HG02642 (cell line): ENCODE measurements at regions not wholly inside any gene's neighbourhood (a gene's known extent, or its start where the extent isn't known, plus 50 kb on each side); places are given as distances from the start of the nearest gene placed in this dataset.

Source experiments
- ATAC-seq: cut with Tn5 transposase; IDR thresholded peaks from one replicate; pipeline ENCODE4 v1.9.1; 2021; ENCODE audit warnings: mild to moderate bottlenecking; ENCODE audit not compliant: unreplicated experiment, poor library complexity

DNA sequence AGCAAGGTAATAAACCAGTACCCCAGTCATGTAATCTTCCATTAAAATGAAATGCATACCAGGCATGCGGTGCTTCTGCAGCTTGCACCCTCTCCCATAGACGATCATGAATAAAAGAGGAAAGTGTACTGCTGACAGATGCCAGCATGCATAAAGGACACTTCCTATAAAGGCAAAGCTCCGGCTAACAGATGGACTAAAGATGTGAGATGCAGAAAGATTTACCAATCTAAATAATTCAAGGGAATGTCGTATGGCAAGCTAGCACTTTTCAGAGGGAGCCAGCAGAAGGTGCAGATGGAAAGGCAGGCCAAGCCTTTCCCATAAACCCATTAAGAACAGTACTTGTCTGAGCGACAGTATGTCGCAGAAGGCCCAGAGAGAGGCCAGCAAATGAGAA is 542.0 kb downstream of the NUF2 start:
- no peak for ATAC-seq

DNA sequence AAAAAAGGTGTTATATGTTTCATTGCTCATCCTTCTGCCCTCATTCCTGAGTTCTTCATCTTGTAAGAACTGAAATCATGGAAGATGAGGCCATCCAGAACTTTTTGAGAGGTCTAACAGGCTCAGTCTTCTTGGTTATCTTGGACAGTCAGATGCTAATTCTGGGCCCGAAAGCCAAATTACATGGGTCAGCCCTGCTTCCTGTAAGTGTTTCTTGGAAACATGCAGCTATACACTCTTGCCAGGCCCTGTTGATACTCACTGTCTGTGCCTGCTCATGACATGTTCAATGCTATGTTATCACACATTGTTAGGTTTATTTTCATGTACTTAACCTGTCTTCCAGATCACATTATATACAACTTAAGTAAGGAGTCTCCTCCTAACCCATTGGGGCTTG is 542.5 kb downstream of the NUF2 start:
- no peak for ATAC-seq

DNA sequence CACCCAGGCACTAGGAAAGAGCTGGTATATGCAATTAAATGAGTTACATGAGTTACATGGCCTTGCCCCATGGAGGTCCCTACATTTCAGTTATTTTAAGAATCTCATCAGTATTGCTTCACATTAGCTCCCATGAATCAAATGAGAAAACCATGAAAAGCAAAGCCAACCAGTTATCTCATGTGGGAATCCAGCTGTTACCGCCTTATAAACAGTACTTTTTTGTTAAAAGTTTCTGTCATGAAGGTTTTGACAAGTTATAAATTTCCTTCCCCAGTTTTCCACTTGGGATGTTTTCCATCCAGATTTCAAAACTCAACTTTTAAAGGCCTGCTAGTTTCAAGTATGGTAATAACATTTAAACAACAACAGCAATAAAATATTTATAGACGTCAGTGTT is 544.8 kb downstream of the NUF2 start:
- ATAC-seq, result no peak

DNA sequence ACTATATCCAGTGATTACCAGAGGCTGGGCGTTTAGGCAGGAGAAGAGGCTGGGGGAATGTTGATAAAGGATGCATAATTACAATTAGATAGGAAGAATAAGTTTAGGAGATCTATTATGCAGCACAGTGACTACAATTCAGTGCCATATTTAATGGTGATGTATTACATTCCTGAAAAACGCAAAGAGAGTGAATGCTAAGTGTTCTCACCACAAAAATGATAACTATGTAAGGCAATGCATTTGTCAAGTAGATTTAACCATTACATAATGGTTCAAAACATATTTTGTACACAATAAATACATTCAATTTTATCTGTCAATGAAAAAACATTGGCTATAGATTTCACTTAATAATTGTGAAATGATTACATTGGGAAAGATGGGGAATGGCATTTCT is 548.9 kb downstream of the NUF2 start:
- no peak for ATAC-seq

DNA sequence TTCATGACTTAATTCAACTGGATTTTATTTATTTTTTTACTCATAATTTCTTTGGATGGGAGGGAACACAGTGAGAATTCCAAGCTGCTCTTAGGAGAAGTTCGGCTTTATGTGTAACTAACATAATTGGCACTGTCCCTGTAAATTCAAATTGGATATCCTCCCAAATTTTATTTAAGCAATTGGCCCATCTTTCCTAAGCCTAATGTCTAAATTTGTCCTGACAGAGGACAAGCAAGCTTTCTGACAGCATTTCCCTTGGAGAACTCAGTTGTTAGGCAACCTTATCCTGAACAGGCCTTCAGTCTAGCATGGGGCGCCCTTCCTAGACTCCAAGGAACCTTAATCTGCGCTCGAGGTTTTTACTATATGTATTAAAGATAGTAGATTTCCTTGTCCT is 550.3 kb downstream of the NUF2 start:
- ATAC-seq, result no peak

DNA sequence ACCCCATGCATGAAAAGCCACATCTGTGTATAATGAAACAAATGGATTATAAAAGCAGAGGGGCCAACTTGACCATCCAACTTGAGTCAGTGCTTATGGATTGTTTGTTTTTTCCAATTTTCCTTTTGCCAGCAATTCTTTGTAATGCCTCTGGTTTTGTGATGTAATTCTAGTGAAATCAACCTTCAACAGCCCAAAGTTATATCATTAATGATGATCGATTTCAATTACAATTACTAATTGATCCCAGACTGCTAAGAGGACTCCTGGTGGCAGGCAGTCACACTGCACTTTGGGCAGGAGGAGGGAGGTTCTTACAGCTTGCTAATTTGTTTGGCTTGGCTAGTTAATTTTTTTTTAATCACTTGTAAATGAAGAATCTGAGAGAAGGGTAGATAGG is 552.3 kb downstream of the NUF2 start:
- no peak for ATAC-seq

DNA sequence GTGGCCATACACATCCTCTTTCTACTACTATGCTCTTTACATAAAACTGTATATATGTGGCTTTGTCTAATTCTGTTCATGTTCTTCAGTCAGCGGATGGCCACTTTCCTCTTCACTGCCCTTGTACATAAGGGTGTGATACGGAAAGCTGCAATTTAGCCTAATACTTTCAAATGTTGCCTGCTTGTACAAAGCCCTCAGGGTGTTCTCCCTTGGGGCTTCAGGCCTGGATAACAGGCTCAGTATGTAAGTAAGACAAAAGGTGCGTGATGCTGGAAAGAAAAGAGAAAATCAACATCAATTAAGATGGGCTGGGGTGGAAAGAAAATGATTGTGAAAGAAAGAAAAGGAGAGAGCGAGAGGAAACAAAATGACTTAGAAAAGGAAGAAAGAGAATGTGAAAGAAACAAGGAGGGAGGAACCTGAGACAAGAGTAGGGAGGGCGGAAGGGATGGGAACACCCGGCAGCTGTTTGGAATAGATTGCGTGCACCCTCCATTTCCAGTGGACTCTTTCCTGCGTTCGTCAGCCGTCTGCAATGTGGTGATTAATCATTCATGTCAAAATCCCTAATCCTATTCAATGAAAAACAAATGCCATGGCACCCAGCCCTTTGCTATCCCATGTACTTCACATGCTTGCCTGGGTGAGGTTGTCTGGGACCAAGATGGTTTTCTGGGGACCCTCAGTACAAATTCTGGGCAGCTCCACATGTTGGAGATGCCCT is 553.6 kb downstream of the NUF2 start:
- no peak for ATAC-seq

DNA sequence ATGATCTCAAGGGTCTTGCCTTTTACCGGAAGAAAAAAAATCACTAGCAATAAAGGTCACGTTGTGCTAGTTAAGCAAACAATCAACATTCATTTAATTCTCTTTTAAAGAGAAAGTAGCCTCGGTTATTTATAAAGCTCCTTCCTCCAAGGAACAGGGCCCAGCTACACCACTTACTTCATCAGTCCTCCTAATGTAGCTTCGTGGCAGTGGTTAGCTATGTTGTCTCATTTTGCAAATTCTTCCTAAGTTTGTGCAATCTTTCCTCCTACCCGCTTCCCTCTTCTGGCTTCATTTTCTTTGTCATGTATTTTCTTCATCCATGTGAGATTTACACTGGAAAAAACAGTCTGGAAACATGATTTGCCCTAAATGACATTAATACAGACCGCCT is 554.2 kb downstream of the NUF2 start:
- ATAC-seq, result no peak

DNA sequence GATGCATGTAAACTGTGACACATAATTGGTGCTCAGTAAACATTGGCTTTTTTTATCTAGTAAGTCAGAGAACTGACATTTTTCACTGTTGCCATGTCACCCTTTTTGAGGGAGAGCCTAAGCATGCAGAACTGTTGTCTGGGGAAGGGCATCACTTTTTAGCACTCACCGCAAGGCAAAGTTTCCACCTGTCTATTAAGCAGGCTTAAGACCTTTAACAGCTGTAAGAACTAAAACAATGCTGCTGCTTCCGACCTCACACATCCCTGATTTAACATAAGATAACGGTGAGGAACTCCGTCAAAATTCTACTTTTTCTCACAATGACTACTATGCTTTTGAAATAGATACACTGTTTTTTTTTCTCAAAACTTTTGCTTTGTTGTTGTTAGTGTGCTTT is 554.8 kb downstream of the NUF2 start:
- ATAC-seq, result no peak

DNA sequence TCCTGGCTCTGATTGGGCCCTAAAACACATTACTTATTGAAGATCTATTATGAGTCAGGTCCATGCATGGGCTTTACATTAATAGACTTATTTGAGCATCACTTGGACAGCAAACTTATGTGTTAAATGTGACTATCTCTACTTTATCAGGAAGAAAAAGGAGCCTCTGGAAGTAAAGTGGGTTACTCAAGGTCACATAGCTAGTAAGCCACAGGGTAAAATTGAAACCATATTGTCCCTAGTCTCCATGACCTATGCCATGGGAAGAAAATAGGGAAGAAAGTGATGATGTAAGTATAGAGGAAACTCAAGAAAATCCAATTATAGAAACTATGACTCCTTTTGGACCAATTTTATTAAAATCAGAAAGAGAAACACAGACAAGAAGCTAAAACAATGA is 555.3 kb downstream of the NUF2 start:
- no peak for ATAC-seq

DNA sequence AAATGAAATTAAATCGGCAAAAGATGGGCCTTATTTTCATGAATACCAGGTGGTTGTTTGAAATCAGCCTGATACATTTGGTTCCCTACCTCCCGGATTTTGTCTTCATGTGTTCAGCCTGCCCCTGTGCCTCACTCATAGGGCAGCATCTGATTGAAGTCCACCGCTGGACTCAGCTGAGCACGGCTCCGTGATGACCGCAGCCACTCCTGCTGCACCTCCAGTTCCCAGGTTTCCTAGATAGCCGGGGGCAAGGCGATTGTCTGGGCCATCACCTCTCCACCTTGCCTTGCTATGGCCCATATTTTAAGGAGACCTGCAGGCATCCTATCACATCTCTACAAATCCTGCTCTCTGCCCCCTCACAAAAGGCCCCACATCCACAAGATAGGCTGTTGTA is 563.8 kb downstream of the NUF2 start:
- no peak for ATAC-seq

DNA sequence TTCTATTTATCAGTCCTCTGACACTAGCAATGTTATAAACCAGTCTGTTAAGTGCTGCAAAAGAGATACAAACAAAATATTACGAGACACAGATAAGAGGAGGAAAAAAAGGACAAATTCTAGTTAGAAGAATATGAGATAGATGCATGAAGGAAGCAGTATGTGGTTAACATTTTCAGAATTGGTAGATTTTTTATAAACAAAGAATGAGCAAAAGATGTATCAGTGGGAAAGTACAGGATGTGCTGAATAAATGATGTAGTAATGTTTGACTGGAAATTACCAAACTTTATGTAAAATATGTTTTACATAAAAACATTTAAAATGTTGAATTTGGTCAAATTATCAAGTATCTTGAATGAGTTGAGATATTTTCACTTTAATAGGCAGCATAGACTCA is 574.2 kb downstream of the NUF2 start:
- no peak for ATAC-seq

DNA sequence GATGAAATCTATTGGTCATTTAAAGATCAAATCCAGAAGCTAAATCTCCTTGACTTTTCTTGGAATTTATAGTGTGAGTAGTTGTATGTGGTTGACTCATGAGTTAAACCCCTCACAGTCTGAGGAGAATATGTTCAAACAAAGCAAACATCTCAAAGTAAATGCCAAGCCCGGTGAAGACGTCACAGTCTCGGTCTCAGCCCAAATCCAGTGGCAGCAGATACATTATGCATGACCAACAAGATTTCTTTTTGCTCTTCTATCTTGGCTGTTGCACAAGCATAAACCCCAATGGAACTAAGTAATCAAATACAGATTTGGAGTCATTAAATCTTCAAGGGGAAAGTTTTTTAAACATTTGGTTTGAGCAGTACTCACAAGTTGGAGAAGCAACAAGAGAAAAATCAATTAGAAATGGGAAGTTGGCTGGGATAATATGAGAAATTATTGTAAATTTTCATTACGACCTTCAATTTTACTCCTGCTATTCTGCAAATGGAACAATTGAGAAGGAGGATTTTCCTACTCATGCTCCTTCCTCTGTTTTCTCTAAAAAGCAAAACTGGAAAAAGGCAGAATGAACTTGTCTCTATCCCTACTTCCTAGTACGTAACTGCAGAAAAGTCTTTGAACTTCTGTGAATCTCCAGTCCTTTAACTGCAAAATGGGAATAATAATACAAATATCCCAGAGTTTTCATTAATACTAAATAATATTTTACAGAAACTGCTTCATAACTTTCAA is 575.8 kb downstream of the NUF2 start:
- no peak for ATAC-seq

DNA sequence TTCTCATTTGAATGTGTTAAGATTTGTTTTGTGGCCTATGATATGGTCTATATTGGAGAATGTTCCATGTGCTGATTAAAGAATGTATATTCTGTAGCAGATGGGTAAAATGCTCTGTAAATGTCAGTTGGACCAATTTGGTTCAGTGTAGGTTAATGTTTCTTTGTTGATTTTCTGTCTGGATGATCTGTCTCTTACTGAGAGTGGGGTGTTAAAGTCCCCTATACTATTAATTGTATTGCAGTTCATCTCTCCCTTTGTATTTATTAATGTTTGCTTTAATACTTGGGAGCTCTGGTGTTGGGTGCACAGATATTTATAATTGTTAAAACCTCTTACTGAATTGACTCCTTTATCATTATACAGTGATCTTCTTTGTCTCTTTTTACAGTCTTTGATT is 584.5 kb downstream of the NUF2 start:
- no peak for ATAC-seq

DNA sequence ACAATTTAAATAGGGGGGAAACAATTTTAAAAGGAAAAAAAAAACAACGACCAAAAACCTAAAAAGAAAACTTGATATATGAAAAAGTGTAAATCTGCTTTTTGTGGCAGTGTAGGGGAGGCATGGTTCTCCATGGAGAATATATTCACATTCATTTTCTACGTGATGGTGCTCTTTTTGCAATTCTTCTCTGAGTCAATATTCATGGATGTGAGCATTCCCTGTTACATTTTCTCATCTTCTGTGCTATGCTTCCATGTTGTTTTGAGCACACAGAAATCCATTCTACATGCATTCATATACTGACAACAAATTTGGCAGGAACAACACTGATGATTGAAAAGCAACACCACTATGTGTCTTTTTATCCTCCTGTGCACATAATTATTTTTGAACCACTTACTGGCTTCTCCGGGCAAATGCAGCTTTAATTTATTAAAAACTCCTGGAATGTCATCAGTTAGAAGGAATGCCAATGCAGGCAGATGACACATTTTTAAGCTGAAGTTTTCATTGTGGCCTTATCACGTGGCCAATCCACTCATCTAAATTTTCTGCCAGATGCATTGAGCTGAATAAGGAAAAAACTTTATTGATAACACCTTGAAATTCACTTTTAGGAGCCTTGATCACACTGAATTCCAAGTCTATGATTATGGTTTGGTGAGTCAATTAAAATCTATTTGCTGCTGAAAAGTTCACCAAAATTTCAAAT is 590.6 kb downstream of the NUF2 start:
- no peak for ATAC-seq

DNA sequence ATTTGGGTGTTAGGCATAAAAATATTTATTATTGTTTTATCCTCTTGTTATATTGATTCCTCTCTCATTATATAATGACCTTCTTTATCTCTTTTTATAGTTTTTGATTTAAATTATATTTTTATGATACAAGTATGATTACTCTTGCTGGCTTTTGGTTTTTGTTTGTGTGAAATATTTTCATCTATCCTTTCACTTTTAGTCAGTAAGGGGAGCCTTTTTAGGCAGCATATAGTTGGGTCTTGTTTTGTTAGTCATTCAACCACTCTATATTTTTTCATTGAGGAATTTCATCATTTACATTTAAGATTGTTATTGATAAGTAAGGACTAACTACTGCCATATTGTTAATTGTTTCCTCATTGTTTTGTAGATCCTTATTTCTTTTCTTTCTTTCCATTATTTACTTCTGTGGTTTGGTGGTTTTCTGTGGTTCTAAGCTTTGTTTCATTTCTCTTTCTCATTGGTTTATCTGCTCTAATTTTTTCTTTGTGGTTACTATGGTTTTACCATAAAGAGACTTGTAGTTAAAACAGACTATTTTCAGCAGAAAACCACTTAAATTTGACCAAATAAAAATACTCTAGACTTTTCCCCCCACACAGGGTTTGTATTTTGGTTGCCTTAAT is 593.1 kb downstream of the NUF2 start:
- ATAC-seq, result peak; percentile 64

DNA sequence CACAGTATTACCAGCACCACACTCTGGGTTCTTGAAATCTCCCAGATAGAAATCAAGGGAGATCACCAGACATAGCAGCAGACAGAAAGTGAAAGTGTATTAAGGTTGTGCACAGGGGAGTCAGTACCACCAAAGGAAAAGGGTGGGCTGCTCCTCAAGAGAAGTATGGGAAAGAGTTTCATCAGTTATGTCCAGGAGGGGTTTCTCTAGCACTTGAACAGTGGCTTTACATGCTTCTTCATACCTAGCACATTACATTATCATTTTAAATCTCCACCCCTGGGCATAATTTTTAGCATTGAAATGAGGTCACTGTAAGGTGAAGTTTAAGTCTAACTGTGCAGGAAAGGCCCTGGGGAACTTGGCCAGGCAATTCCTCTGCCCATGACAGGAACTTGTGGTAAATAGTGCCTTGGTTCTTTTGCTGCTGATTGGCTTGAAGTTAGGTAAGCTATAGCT is 601.0 kb downstream of the NUF2 start:
- ATAC-seq, result peak; percentile 93

DNA sequence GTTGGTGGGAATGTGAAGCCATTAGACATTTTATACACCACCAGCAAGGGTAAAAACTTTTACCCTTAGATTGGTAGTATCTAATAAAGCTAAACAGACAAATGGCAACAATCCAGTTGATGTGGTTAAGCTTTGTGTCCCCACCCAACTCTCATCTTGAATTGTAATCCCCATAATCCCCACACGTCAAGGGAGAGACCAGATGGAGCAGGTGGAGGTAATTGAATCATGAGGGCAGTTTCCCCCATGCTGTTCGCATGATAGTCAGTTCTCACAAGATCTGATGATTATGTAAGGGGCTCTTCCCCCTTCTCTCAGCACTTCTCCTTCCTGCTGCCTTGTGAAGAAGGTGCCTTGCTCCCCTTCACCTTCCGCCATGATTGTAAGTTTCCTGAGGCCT is 602.3 kb downstream of the NUF2 start:
- ATAC-seq, result no peak

DNA sequence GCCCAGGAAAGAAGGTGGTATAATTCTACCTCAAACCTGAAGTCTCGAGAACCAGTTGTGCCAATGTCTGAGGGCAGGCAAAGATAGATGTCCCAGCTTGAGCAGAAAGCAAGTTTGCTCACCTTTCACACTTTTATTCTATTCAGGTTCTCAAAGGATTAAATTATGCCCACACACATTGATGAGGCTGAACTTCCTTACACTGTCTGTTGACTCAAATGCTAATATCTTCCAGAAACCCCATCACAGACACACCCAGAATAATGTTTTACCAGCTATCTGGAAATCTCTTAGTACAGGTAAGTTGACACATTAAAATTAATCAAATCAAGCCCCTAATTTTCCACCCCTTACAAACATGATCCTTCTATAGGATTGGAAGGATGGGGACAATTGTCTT is 605.7 kb downstream of the NUF2 start:
- ATAC-seq, result no peak

DNA sequence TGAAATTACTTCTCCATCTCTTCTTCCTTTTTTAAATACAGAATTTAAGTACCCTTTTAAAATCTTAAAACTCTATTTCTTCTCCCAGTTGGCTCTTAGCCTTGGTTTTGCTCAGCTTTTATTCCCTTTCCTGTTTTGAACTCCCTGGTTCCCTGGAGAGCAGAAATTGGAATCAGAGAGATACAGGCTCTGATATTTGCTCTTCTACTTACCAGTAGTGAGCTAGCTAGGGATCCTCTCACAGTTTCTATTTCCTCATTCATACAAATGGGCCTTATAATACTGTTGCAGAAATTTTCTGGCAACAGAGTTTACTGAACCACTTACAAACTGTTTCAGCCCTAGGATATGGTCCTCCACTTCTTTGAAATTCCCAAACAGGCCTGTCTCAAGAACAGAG is 606.3 kb downstream of the NUF2 start:
- no peak for ATAC-seq

DNA sequence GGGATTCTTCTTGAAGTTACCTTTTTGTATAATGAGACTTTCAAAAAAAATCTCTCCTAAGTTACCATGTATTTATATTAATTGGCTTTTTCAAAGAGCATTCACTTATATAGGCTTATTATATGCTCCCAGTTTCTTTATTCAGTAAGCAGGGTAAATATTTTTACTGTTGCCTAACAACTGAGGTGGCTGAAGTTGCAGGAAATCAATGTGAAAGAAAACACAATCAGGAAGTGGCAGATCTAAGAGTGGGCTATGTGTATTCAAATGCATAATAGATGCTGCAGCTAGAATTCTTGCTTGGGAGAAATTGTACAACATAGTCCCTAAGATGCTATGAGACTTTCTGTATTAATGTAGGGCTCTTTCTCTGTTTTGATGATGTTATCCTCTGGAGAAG is 606.9 kb downstream of the NUF2 start:
- no peak for ATAC-seq
